GM21825 (cell line): ENCODE measurements at regions not wholly inside any gene's neighbourhood (a gene's known extent, or its start where the extent isn't known, plus 50 kb on each side); places are given as distances from the start of the nearest gene placed in this dataset.
"Not testable (repeated sequence)": the region's sequence is repeated elsewhere in the genome, so short reads cannot be mapped to it uniquely, and the experiment has no call there.

ENCODE experiments used
- ATAC-seq: cut with Tn5 transposase; IDR thresholded peaks from one replicate; pipeline ENCODE4 v1.9.1; 2021; ENCODE audit warnings: mild to moderate bottlenecking, moderate library complexity; ENCODE audit not compliant: unreplicated experiment

- no peak for ATAC-seq
Measured at GRCh38 chr13:55777612-55778011, 1363.1 kb upstream of the PRR20A start.

DNA sequence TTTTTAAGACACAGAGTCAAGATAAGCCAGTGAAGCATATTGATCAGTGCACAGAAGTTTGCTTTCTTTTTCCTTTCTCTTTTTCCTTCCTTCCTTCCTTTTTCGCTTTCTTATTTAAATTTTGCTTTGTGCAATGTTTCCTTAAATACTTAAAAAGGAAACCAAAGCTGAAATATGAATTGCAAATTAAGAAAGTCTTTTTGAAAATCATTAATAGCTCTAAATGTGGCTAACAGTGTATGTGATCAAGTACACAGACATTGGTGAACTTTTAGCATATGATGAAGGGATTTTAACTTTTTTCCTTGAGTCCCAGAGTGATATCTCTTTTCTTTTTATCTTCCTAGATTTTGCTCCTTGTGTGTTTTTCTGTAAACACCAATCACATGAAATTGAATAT is 1356.9 kb upstream of the PRR20A start:
- no peak for ATAC-seq

GRCh38 chr13:55788548-55788947 is 1352.2 kb upstream of the PRR20A start:
- ATAC-seq: no peak

GRCh38 chr13:55792544-55793193 is 1348.0 kb upstream of the PRR20A start:
- ATAC-seq: no peak

DNA sequence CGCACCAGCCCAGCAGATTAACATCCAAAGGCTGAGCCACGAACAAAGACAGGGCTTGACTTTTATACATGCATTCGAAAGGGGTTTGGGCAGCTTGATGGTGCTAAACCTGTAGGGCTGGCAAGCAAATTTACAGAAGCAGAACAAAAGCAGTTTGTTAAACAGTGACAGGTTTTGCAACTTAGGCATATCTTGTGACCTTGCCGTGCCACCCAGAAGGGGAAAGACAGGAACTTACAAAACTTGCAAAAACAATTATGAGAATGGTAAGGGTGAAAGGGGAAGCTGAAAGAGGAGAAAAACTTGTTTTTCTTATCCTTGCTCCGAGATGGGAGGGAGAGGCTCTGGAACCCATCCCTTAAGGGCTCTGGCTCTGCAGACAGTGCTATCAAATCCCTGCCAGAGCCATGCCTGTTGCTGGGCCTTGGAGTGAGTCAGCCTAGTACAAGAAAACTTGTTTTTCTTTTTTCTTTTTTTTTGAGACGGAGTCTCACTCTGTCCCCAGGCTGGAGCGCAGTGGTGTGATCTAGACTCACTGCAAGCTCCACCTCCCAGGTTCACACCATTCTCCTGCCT is 1325.2 kb upstream of the PRR20A start:
- no peak for ATAC-seq

DNA sequence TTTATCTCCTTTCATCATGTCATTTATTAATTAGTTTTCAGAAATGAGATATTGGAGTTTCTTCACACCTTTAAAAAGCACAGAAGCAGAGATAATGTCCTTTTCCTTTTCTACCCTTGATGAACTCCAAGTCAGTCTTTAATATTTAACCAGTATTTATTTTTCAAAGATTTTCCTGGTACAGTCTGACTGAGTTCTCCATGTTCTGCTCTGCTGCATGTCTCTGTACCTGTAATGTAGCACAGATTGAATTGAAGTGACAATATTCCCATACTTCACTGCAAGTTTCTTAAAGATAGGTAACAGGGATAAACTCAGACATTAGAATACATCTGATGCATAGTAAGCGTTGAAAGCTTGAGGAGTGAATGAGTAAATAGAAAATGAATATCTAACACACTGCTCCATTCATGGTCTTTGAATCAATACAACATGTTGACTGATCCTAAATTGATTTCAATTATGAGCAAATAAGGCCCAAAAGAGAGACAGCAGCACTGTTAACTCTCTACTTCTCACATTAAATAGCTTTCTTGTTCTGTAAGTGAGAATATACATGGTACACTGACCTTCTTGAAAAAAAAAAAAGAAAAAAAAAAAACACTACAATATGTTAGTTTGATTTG is 1323.6 kb upstream of the PRR20A start:
- ATAC-seq: no peak

DNA sequence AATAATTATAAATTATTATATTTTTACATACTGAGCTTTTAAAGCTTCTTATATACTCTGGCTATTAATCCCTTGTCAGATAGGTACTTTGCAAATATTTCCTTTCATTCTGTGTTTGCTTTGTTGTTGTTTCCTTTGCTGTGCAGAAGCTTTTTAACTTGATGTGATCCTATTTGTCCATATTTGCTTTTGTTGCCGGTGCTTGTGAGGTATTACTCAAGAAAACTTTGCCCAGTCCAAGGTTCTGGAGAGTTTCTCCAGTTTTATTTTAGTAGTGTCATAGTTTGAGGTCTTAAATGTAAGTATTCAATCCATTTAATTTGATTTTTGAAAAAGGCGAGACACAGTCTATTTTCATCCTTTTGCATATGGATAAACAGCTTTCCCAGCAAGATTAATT is 1319.9 kb upstream of the PRR20A start:
- no peak for ATAC-seq

DNA sequence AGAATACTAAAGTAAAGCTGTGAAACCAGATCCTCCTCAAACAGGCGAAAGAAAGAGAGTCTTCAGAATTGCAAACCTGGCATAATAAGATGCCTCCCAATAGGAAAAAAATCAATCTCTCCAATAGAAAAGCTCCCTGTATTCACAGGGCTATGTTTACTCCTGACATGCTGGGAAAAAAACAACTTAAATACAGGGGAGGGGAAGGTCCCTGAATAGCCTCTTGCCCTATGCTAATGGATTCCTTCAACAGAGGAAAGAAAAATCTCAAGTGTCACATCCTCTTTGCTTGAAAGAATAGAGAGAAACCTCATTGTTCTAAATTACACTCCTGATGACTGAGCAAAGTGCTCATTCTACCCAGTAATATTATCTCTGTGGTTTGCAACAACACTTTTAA is 1271.1 kb upstream of the PRR20A start:
- no peak for ATAC-seq

GRCh38 chr13:55887561-55887960 is 1253.2 kb upstream of the PRR20A start:
- ATAC-seq: no peak

DNA sequence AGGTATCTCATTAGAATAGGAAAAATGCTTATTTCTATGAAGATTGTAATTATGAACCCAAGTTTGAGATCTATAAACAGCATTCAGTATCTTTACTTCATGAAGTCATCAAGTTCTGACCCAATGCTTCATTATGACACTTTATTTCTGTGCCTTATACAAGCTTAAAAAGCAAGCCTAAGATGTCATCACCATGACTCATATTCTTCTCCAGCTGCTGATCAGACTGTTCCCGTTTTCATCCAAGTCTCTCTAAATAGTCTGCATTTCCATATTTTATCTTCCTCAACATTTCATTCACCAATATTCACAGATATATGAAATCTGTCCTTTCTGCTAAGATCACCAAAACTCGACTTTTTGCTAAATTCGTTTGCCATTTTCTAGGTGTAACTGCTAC is 1247.2 kb upstream of the PRR20A start:
- no peak for ATAC-seq

DNA sequence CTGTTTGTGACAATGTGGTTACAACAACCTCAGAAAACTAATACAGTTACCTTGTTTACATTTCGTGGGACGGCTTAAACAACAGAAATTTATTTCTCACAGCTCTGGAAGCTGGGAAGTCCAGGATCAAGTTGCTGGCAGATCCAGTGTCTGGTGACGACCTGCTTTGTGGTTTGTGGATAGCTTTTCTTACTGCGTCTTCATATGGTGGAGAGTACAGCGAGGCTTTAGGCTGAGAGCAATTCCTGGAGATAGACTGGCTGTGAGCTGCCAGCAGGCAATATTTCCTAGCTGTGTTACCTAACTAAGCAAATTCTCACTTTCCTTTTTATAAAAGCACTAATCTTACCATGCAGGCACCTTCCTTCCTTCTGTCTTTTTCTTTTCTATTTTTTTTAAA is 1203.5 kb upstream of the PRR20A start:
- ATAC-seq: no peak

DNA sequence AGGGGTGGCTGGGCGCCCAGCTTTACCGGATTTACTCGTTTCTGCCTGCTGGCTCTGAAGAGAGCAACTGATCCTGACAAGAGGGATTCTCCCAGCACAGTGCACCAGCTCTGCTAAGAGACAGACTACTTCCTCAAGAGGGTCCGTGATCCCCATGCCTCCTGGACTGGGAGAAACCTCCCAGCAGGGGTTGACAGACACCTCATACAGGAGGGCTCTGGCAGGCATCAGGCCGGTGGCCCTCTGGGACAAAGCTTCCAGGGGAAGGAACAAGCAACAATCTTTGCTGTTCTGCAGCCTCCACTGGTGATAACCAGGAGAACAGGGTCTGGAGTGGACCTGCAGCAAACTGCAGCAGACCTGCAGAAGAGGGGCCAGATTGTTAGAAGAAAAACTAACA is 1192.5 kb upstream of the PRR20A start:
- no peak for ATAC-seq

DNA sequence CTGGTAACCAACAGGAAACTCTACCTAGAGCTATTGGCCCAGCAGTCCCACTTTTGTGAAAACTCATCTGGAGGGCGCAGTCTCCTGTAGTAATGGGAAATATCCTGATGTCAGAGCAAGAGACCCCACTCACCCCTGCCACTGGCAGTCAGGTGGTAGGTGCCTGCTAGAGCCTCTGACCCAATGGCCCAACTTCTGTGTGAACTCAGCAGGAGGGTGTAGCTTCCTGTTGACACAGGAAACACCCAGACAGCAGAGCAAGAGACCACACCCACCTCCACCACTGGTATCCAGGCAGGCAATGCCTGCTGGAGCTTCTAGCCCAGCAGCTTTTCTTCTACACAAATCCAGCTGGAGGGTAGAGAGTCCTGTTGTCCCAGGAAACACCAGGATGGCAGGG is 1176.8 kb upstream of the PRR20A start:
- no peak for ATAC-seq

DNA sequence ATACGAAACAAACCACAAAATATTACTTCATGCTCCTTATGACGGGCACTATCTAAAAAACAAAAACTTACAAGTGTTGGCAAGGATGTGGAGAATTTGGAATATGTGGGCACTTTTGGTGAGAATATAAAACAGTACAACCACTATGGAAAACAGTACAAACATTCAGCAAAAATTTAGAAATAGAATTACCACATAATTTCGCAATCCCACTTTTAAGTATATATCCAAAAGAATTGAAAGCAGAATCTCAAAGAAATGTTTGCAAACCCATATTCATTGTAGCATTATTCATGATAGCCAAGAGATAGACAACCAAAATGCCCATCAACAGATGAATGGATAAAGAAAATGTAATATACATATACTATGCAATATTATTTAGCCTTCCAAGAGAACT is 1173.7 kb upstream of the PRR20A start:
- no peak for ATAC-seq

DNA sequence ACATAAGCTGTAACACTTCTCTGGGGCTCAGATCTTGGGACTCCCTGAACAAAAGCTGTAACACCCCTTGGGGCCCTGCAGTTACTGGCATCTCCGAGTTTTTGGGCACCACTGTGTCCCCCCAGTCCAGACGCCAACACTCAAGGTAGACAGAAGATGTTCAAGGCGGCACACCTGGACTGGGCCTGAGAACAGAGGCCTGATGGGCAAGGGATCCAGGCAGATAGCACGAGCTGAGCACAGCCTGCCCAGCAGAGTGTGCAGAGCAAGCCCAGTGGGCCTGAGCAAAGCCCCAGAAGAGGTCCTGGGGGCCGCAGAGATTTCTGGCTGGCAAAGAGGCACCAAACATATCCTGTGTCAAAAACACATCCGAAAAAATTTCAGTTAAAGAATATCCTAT is 1163.3 kb upstream of the PRR20A start:
- no peak for ATAC-seq

GRCh38 chr13:55981381-55981780 is 1159.3 kb upstream of the PRR20A start:
- ATAC-seq: no peak

DNA sequence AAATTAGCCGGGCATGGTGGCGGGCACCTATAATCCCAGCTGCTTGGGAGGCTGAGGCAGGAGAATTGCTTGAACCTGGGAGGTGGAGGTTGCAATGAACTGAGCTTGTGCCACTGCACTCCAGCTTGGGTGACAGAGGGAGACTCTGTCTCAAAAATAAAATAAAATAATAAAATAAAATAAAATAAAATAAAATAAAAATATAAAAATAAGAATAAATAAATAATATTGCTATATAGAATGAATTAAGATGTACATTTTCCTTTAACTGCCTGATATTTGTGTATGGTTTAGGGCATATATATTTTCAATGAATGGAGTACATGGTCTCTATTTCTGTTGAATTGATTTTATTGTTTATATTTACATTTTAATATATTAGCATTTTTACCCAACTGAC is 1156.7 kb upstream of the PRR20A start:
- not testable (repeated sequence) for ATAC-seq

DNA sequence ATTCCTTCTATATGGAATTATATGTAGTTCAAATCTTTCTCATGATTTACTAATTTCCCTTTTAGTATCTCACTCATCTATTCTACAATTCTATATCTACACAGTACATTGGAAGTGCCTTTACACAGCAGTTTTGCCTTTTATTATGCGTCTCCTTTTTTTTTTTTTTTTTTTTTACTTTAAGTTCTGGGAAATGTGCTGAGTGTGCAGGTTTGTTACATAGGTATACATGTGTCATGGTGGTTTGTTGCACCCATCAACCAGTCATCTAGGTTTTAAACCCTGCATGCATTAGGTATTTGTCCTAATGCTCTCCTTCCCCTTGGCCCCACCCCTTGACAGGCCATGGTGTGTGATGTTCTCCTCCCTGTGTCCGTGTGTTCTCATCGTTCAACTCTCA is 1150.1 kb upstream of the PRR20A start:
- ATAC-seq: no peak

- ATAC-seq: no peak
Measured at GRCh38 chr13:55991666-55992065, 1149.1 kb upstream of the PRR20A start.

GRCh38 chr13:55992145-55992544 is 1148.6 kb upstream of the PRR20A start:
- no peak for ATAC-seq

DNA sequence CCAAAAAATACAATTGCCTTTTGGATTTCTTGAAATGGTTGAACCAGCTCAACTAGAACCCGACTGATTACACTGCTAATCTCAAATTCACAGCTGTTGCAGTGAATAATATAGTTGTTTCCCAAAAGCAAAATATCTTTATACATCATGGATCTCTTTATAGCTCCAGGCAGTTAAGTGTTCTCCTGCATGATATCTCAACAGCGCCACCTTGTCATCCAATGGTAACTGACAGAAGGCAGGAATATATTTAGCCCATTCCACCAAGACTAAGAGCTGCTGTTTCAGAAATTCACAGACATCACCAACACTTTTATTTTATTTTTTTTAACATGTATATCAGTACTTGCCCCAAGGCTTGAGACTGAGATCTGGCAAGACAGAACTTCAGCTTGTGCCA is 1141.0 kb upstream of the PRR20A start:
- no peak for ATAC-seq

GRCh38 chr13:56009418-56009817 is 1131.3 kb upstream of the PRR20A start:
- no peak for ATAC-seq

GRCh38 chr13:56012644-56013043 is 1128.1 kb upstream of the PRR20A start:
- no peak for ATAC-seq
